DND-41 (cell line): ENCODE measurements at regions not wholly inside any gene's neighbourhood (a gene's known extent, or its start where the extent isn't known, plus 50 kb on each side); places are given as distances from the start of the nearest gene placed in this dataset.

Source experiments
- ATAC-seq: fragments of 200-7000 bp; cut with Tn5 transposase; 3 replicates; pipeline ENCODE4 v1.9.1; 2021; ENCODE audit warnings: low read depth; ENCODE audit not compliant: insufficient read depth
- DNase-seq: peaks from one replicate; pipeline ENCODE4 v3.0.0-alpha.2; 2020
- H2AFZ ChIP-seq: 2 replicates; pipeline ENCODE4 v1.6.0; 2012; ENCODE audit warnings: low read depth, low read length
- H3K27ac ChIP-seq: 2 replicates; pipeline ENCODE4 v1.5.1; 2012; ENCODE audit warnings: low read length, inconsistent platforms
- H3K27me3 ChIP-seq: fragments of 200-600 bp; sonication (generic); 2 replicates; pipeline ENCODE4 v1.6.0; 2012; ENCODE audit warnings: low read length, mild to moderate bottlenecking, inconsistent platforms; ENCODE audit not compliant: insufficient read depth, poor library complexity
- H3K36me3 ChIP-seq: 2 replicates; pipeline ENCODE4 v1.5.1; 2012; ENCODE audit warnings: low read length, inconsistent platforms; ENCODE audit not compliant: insufficient read depth
- H3K4me1 ChIP-seq: 2 replicates; pipeline ENCODE4 v1.5.1; 2012; ENCODE audit warnings: mild to moderate bottlenecking, low read length; ENCODE audit not compliant: insufficient read depth
- H3K4me2 ChIP-seq: 2 replicates; pipeline ENCODE4 v1.6.0; 2012; ENCODE audit warnings: mild to moderate bottlenecking, moderate library complexity, low read length, inconsistent platforms; ENCODE audit not compliant: insufficient read depth
- H3K4me3 ChIP-seq, 2 experiments: fragments of 200-600 bp in 1 of 2; shearing (Covaris generic) in 1 of 2; 2 replicates each; pipeline ENCODE4 v1.5.1; 2012 to 2016; ENCODE audit warnings: inconsistent platforms in 2 of 2, low read length in 2 of 2, mild to moderate bottlenecking in 2 of 2, low read depth in 1 of 2, moderate library complexity in 1 of 2
- H3K79me2 ChIP-seq: 2 replicates; pipeline ENCODE4 v1.6.0; 2012; ENCODE audit warnings: low read length, inconsistent platforms; ENCODE audit not compliant: insufficient read depth
- H3K9ac ChIP-seq: 2 replicates; pipeline ENCODE4 v1.6.0; 2012; ENCODE audit warnings: low read depth, mild to moderate bottlenecking, inconsistent platforms, low read length, moderate library complexity
- H3K9me3 ChIP-seq: 2 replicates; pipeline ENCODE4 v1.5.1; 2012; ENCODE audit warnings: low read length, moderate library complexity, mild to moderate bottlenecking, inconsistent platforms; ENCODE audit not compliant: insufficient read depth, severe bottlenecking
- H4K20me1 ChIP-seq: 2 replicates; pipeline ENCODE4 v1.6.0; 2012; ENCODE audit warnings: low read length; ENCODE audit not compliant: insufficient read depth
- EZH2 ChIP-seq: IDR thresholded peaks from 3 replicates; pipeline ENCODE4 v1.6.1; 2012; ENCODE audit warnings: borderline replicate concordance, low read depth, mild to moderate bottlenecking, moderate library complexity, low read length, inconsistent platforms; ENCODE audit not compliant: severe bottlenecking
- TF ChIP-seq, protein P1 (sequence below): IDR thresholded peaks from 2 replicates; pipeline ENCODE4 v1.5.1; 2012; ENCODE audit warnings: borderline replicate concordance, low read length, moderate library complexity, mild to moderate bottlenecking; ENCODE audit not compliant: poor library complexity, severe bottlenecking; ENCODE audit errors: extremely low read depth

DNA sequence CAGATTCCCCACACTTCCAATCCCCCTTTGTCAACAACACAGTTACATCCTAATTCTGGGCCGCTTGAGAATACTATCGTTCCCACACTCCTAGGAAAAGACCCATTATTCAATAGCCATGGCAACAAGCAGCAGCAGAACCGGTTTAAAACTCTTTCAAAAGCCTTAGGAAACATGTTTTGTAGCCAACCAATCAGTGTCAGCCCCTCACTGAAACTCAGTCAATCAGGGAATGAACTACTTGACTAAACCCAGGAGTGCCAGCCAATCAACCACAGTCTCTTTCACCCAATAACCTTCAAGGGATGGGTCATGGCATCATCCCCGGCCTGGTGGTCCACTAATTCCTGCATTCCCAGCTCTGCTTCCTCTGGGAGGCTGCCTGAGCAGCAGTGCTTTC, 204.8 kb upstream of the HS6ST1 start:
- DNase-seq (no peak), ATAC-seq (no peak)
- Histone ChIP-seq H3K4me3 (no peak overlapping the region), H3K79me2 (no peaks in the 10 kb centered on the region), H3K9ac (no peak overlapping the region), H3K4me2 (no peak overlapping the region), H2AFZ (no peak overlapping the region), H3K9me3 (no peaks in the 10 kb centered on the region), H4K20me1 (no peaks in the 10 kb centered on the region), H3K27me3 (no peaks in the 10 kb centered on the region), H3K36me3 (no peaks in the 10 kb centered on the region), H3K4me1 (peaks cover 17% of the 10 kb centered on the region), H3K27ac (no peak overlapping the region)
- no peak for TF ChIP-seq EZH2
- TF ChIP-seq, protein P1, sequence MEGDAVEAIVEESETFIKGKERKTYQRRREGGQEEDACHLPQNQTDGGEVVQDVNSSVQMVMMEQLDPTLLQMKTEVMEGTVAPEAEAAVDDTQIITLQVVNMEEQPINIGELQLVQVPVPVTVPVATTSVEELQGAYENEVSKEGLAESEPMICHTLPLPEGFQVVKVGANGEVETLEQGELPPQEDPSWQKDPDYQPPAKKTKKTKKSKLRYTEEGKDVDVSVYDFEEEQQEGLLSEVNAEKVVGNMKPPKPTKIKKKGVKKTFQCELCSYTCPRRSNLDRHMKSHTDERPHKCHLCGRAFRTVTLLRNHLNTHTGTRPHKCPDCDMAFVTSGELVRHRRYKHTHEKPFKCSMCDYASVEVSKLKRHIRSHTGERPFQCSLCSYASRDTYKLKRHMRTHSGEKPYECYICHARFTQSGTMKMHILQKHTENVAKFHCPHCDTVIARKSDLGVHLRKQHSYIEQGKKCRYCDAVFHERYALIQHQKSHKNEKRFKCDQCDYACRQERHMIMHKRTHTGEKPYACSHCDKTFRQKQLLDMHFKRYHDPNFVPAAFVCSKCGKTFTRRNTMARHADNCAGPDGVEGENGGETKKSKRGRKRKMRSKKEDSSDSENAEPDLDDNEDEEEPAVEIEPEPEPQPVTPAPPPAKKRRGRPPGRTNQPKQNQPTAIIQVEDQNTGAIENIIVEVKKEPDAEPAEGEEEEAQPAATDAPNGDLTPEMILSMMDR: no peak

DNA sequence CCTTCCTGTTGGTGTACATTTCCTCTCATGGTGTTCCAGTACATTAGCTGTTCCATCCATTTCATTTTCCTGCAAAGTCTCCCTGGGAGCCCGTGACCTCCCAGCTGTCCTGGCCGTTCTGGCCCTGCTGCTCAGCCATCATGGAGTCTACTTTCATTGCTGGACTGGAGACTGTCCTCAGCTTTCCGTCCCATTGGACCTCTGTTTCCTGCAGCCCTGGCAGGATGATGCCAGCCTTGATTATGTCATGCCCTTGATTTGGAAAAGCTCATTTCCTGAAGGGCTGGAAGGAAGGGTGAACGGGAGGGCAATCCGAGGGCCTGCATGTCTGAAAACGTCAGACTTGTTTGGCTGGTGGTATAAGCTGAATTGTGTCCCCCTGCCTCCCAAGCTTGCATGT, 205.5 kb upstream of the HS6ST1 start:
- Histone ChIP-seq H3K4me2 (no peak overlapping the region), H2AFZ (no peak overlapping the region), H3K27me3 (no peaks in the 10 kb centered on the region), H3K4me3 (no peak overlapping the region), H3K27ac (no peak overlapping the region), H3K4me1 (peaks cover 17% of the 10 kb centered on the region), H3K79me2 (no peaks in the 10 kb centered on the region), H4K20me1 (no peaks in the 10 kb centered on the region), H3K9me3 (no peaks in the 10 kb centered on the region), H3K36me3 (no peaks in the 10 kb centered on the region), H3K9ac (no peak overlapping the region)
- TF ChIP-seq, protein P1: no peak
- no peak for TF ChIP-seq EZH2
- no peak for ATAC-seq
- DNase-seq: no peak

DNA sequence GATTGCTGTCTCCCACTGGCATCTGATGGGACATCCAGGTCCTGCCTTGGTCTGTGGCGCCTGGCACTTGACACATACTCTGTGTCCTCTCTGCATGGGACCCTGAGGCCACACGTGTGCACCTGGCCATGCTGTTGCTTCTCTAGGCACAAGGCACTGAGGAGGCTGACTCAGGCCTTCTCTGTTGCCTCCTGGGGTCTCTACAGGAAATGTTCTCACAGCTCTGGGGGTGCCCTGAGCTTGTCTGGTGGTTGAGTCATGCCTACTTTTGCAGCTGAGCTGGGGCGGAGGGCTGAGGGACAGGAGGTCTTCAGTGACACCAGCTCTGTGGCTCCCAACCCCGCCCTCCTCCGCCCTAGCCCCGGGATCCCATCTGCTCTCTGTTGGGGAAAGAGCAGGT, 207.0 kb upstream of the HS6ST1 start:
- DNase-seq: peak; percentile 57
- no peaks in the 10 kb centered on the region for H3K27me3 ChIP-seq

More for the DNA sequence above, 207.0 kb upstream of the HS6ST1 start:
- peak; percentile 84 for ATAC-seq
- no peaks in the 10 kb centered on the region for H3K79me2 ChIP-seq
- peaks cover 10% of the 10 kb centered on the region for H3K4me1 ChIP-seq
- no peaks in the 10 kb centered on the region for H3K36me3 ChIP-seq
- no peak overlapping the region for H2AFZ ChIP-seq
- no peak overlapping the region for H3K4me3 ChIP-seq
- TF ChIP-seq, protein P1: no peak
- no peak for TF ChIP-seq EZH2
- H4K20me1 ChIP-seq: no peaks in the 10 kb centered on the region
- H3K27ac ChIP-seq: peak overlapping the region; percentile 5; the same call in 1 of the 2 replicates
- no peak overlapping the region for H3K4me2 ChIP-seq
- H3K9ac ChIP-seq: no peak overlapping the region
- no peaks in the 10 kb centered on the region for H3K9me3 ChIP-seq
